CD1c-positive myeloid dendritic cell (primary cell): ENCODE measurements at regions not wholly inside any gene's neighbourhood (a gene's known extent, or its start where the extent isn't known, plus 50 kb on each side); places are given as distances from the start of the nearest gene placed in this dataset.
"Not testable (repeated sequence)": the region's sequence is repeated elsewhere in the genome, so short reads cannot be mapped to it uniquely, and the experiment has no call there.

Experiments
- DNase-seq: peaks from one replicate; pipeline ENCODE4 v3.0.0-alpha.2; 2016; ENCODE audit errors: extremely low spot score

GRCh38 chr3:16053794-16054193 lies 120.7 kb upstream of the GALNT15 start:
- DNase-seq = no peak

DNA sequence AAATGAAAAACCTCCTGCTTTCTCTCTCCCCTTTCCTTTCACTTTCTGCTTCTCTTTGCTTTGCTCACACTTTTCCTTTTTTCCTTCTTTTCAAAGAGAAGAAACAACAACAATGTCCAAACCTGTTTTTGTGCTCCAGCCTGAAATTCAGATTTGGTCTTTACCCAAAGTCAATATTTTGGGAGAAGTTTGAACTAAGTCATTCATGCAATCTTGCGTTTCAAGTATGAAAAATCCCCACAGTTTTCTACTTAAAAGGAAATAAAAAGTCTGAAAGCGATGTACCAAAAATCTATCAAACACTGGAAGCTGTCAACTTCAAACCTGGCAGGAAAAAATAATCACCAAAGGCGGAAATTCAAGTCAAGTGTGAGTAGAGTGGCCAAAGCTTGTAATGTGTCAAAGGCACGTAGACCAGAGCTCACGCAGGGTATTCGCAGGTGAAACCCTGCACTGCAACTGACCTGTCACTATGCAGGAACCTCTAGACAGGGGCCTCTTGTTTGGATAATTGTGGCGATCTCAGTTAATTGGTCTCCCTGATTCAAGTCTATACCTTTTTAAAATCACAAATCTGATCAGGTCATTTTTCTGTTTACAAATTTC lies 118.8 kb upstream of the GALNT15 start:
- no peak for DNase-seq

DNA sequence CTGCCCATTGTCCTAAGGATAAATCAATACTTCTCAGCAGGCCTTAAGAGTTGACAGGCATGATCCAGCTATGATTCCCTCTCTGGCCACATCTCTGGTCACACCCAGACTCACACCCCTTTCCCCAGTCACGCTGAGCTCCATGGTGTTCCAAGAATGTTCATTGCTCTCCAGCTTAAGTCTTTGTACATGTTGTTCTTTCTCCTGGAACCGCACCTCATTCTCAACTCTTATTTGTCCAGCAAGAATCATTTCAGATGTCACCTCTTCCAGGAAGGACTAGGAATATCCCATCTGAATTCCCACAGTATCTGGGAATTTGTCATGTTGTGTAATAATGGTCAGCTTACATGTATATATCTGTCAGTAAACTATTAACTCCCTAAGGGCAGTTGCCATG lies 118.3 kb upstream of the GALNT15 start:
- DNase-seq = no peak

DNA sequence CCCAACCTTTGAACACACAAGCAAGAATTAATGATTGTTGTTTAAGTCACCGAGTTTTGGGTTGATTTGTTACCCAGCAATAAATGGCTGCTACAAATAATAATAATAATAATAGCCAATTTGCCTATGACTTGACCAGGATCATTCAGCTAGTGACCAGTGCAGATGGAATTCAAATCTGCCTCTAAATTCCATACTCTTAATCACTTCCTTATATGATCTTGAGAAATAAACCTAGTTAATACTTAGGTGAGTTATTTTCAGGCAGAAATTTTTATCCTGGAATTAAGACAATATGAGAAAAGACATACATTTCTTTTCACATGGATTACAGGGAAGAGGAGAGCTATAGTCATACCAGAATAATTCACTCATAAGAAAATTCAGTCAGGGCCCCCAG lies 116.0 kb upstream of the GALNT15 start:
- DNase-seq = no peak

GRCh38 chr3:16059081-16059537 lies 115.4 kb upstream of the GALNT15 start:
- no peak for DNase-seq

DNA sequence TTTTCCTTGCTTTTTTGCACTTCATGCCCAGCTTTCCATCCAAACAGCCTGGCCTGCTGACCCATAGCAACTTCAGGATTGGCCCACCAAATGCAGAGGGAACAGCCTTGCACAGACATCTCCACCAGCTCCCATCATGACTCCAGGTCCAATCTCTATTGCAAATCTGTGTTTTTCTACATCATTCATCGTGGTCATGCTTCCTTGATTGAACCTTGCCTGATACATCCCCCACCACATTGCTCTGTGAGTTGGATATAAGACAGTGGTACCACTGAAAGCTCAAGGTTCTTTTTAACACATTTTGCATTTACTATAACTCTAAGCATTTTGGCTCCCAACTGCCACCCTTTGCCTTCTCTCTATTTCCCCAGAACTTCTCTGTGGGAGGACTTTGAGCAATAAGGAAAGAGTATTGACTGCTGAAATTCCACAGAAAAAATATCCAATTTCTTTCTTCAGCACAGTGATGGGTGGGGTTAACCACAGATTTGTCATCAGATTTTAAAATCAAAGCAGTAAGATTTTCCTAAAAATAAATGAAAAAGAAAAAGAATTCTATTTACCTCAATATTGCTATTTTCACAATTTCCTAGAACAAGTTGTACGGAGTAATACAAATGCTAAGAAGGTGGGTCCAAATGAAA lies 114.6 kb upstream of the GALNT15 start:
- DNase-seq = no peak

GRCh38 chr3:16060358-16060852 lies 114.1 kb upstream of the GALNT15 start:
- DNase-seq = no peak

- no peak for DNase-seq
These were observed 113.5 kb upstream of the GALNT15 start for GRCh38 chr3:16060945-16061344.

GRCh38 chr3:16061491-16061890 lies 113.0 kb upstream of the GALNT15 start:
- DNase-seq = no peak

GRCh38 chr3:16063603-16064002 lies 110.9 kb upstream of the GALNT15 start:
- DNase-seq = no peak

GRCh38 chr3:16064642-16065414 lies 109.7 kb upstream of the GALNT15 start:
- DNase-seq = no peak

- DNase-seq = no peak
These were observed 107.9 kb upstream of the GALNT15 start for GRCh38 chr3:16066545-16066944.

- DNase-seq = no peak
These were observed 107.5 kb upstream of the GALNT15 start for GRCh38 chr3:16066975-16067374.

- DNase-seq = no peak
These were observed 106.5 kb upstream of the GALNT15 start for GRCh38 chr3:16067837-16068471.

DNA sequence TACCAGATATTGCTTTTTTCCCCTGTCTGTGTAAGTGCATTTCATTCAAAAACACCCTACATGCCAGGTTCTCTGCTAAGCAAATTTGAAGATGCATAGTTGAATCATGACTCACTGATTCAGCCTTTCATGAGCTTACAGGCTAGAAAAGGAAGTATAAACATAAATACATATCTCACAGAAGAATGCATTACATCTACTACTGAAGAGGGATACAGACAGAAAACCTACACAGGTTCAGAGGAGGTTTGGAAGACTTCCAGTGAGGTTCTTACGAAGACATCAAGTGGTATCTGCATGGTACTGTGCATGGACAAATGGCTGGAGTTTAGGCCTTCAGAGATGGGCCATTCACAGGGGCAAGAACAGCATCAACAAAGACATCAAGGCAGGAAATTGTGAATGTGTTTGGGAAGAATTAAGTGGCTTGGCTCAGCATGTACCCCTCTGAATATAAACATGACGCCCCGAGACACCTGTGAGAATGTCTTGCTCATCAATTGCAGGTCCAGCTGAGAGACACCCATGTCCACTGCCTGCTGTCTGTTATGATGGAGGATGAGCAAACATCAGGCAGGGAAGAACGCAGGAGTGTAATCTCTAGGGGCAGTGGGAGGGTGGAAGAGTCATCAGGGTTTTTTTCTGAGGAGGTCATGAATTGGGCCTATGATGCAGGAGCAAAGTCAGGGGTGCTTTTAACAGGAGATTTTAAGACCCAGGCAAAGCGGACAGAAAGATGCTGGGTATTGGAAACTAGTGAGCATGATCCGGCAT lies 105.1 kb upstream of the GALNT15 start:
- DNase-seq = no peak

DNA sequence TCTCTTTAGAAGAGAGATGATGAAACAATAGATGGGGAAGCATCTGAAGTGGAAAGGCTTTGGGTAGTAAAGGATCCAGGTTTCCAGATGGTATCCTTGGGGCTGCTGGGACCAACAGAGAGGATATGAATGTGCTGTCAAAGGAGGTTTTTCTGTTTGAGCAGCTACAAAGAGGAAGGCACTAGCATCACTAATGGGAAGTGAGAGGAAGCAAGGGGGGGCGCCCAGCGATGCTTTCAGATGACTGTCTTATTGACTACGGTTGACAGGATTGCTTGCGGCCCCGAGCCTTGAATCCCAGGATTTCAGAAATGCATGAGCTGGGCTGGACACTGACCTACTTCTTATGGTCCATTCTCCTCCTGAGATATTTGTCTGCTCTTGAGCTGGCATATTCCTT lies 103.8 kb upstream of the GALNT15 start:
- DNase-seq = peak; percentile 7

DNA sequence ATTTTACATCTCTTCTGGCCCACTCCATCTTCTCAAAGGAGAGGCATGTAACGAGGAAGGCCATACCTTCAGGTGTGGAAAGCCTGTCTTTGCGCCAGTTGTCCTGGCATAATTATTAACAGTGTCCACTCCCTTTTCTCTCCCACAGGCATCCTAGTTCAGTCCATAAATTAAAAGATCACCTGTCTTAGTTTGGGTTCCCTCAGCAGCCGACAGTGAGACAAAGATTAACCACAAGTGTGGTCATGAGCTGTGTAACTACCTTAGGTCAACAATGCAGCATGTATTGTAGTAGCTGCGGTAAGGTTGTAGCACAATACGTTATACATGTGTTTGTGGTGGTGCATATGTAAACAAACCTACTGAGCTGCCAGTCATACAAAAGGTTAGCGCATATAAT lies 103.3 kb upstream of the GALNT15 start:
- DNase-seq = no peak

DNA sequence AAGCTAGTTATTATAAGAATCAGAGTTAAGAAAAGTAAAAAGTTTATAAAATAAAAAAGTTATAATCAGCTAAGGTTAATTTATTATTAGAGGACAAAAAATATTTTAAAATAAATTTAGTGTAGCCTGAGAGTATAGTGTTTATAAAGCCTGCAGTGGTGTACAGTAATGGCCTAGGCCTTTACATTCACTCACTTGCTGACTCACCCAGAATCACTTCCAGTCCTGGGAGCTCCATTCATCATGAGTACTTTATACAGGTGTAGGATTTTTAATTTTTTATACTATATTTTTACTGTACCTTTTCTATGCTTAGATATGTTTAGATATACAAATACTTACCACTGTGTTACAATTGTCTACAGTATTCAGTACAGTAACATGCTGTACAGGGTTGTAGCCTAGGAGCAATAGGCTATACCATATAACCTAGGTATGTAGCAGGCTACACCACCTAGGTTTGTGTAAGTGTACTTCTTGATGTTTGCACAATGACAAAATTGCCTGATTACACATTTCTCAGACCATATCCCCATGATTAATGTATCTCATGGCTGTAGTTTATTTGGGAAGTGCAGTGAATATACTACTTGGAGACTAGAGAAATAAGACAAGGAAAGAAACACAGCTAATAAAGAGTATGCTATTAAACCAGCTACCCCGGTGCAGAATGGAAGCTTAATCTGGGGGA lies 101.9 kb upstream of the GALNT15 start:
- no peak for DNase-seq

DNA sequence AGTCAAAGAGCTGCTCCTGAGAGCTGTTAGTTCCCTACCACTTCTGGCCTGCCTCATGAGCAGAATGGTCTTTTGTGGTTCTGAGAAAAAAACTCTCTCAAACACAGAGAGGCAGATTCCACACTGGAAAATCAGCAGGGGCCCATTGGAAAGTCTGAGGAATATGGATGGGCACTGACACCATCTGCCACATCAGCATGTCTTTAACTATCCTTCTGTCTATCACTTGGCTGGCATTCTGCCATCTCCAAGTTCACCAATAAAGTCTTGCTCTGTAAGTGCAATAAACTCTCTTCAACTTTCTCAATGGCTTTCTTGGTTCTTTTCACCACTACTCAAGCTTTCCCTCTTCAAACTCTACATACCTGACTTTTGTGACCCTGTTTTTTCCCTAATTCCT lies 101.3 kb upstream of the GALNT15 start:
- DNase-seq = no peak

- not testable (repeated sequence) for DNase-seq
These were observed 100.3 kb upstream of the GALNT15 start for GRCh38 chr3:16073990-16074671.
